ENCODE measurements at regions not wholly inside any gene's neighbourhood (a gene's known extent, or its start where the extent isn't known, plus 50 kb on each side); places are given as distances from the start of the nearest gene placed in this dataset.

GRCh38 chr21:26365849-26366248, 195.3 kb upstream of the APP start:
- DNase-seq (ENCODE audit: low read depth in 4 of 6, low spot score in 6 of 6) = no peak
- no peaks in the 10 kb centered on the region for H3K27me3 ChIP-seq (ENCODE audit: control insufficient read depth, insufficient read depth, low read length)
- no peak overlapping the region for H3K27ac ChIP-seq (ENCODE audit: low read depth, low read length)
- no CpG with 5 or more reads among the region's 3 CpGs for WGBS (ENCODE audit: insufficient coverage)
- no peaks in the 10 kb centered on the region for H3K4me1 ChIP-seq (ENCODE audit: control insufficient read depth, insufficient read depth, low read length)
- peaks cover 2% of the 10 kb centered on the region for H3K9me3 ChIP-seq (ENCODE audit: control insufficient read depth, insufficient read depth, low read length)
- H3K36me3 ChIP-seq (ENCODE audit: control insufficient read depth, insufficient read depth, low read length) = no peaks in the 10 kb centered on the region
- no peak overlapping the region for H3K4me3 ChIP-seq (ENCODE audit: low read depth, low read length)

- WGBS (ENCODE audit: insufficient coverage) = no CpG with 5 or more reads among the region's 1 CpG
- H3K36me3 ChIP-seq (ENCODE audit: control insufficient read depth, insufficient read depth, low read length) = no peaks in the 10 kb centered on the region
- no peaks in the 10 kb centered on the region for H3K4me1 ChIP-seq (ENCODE audit: control insufficient read depth, insufficient read depth, low read length)
- no peak overlapping the region for H3K27ac ChIP-seq (ENCODE audit: low read depth, low read length)
- H3K27me3 ChIP-seq (ENCODE audit: control insufficient read depth, insufficient read depth, low read length) = no peaks in the 10 kb centered on the region
- DNase-seq (ENCODE audit: low read depth in 4 of 6, low spot score in 6 of 6) = no peak
- H3K4me3 ChIP-seq (ENCODE audit: low read depth, low read length) = no peak overlapping the region
- no peaks in the 10 kb centered on the region for H3K9me3 ChIP-seq (ENCODE audit: control insufficient read depth, insufficient read depth, low read length)
Measured at GRCh38 chr21:26351661-26352060, 181.1 kb upstream of the APP start.

DNA sequence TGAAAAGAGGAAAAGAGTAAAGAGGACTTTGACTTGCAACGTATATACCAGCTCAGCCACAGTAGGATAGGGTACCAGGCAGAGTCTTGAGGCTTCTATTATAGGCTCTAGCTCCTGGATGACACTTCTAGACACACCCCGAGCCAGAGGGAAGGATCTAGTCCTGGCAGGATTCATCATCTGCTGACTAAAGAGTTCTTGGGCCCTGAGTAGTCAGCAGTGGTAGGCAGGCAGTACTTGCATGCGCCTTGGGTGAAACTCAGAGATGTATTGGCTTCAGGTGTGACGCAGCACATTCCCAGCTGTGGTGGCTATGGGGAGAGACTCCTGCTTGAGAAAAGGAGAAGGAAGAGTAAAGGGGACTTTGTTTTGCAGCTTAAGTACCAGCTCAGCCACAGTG, 162.3 kb upstream of the APP start:
- no peak for DNase-seq (ENCODE audit: low read depth in 4 of 6, low spot score in 6 of 6)
- Histone ChIP-seq H3K4me1 (ENCODE audit: control insufficient read depth, insufficient read depth, low read length) (no peaks in the 10 kb centered on the region), H3K4me3 (ENCODE audit: low read depth, low read length) (no peak overlapping the region), H3K27ac (ENCODE audit: low read depth, low read length) (no peak overlapping the region), H3K36me3 (ENCODE audit: control insufficient read depth, insufficient read depth, low read length) (no peaks in the 10 kb centered on the region), H3K27me3 (ENCODE audit: control insufficient read depth, insufficient read depth, low read length) (no peaks in the 10 kb centered on the region), H3K9me3 (ENCODE audit: control insufficient read depth, insufficient read depth, low read length) (no peaks in the 10 kb centered on the region)
- WGBS (ENCODE audit: insufficient coverage) = 92% methylated on average over 3 of the region's 4 CpGs

DNA sequence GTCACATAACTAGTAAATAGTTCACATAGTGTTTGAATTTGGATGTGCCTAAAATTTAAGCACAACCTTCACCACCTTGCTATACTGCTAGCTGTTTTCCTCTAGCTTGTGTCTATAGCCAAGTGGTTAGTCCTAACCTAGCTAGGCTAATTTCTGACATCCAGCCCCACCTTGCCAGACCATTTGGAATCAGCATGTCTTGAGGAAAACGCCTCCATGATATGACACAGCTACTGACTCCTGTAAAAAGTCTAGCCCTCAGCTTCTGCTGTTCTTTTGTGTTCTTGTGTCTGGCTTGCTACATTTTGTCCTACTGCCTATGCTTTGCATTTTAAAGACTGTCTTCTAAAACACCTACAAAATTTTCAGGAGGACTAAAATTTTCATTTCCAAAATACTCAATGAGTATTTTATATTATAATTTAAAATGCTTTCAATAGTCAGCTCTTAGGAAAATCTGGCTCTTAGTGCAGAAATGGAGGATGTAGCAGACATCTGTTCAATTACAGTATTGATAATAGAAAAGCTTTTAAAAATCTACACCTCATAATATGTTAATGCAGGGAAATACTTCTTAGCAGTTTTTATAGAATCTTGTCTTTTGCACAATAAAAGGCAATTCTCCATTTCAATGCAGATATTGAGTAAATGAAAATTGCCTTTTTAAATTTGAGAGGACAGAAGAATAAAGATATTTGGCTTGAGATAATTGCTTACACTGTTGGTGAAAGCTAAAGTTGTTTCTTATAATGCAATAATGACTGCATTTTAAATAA, 160.8 kb upstream of the APP start:
- no peaks in the 10 kb centered on the region for H3K4me1 ChIP-seq (ENCODE audit: control insufficient read depth, insufficient read depth, low read length)
- H3K36me3 ChIP-seq (ENCODE audit: control insufficient read depth, insufficient read depth, low read length) = no peaks in the 10 kb centered on the region
- no peaks in the 10 kb centered on the region for H3K9me3 ChIP-seq (ENCODE audit: control insufficient read depth, insufficient read depth, low read length)
- H3K4me3 ChIP-seq (ENCODE audit: low read depth, low read length) = no peak overlapping the region
- no peaks in the 10 kb centered on the region for H3K27me3 ChIP-seq (ENCODE audit: control insufficient read depth, insufficient read depth, low read length)
- H3K27ac ChIP-seq (ENCODE audit: low read depth, low read length) = no peak overlapping the region
- WGBS (ENCODE audit: insufficient coverage) = 60% methylated on average over 1 of the region's 1 CpG
- no peak for DNase-seq (ENCODE audit: low read depth in 4 of 6, low spot score in 6 of 6)

GRCh38 chr21:26320596-26320995, 150.0 kb upstream of the APP start:
- no peaks in the 10 kb centered on the region for H3K4me1 ChIP-seq (ENCODE audit: control insufficient read depth, insufficient read depth, low read length)
- H3K36me3 ChIP-seq (ENCODE audit: control insufficient read depth, insufficient read depth, low read length) = no peaks in the 10 kb centered on the region
- H3K9me3 ChIP-seq (ENCODE audit: control insufficient read depth, insufficient read depth, low read length) = no peaks in the 10 kb centered on the region
- H3K27me3 ChIP-seq (ENCODE audit: control insufficient read depth, insufficient read depth, low read length) = no peaks in the 10 kb centered on the region
- WGBS (ENCODE audit: insufficient coverage) = 100% methylated on average over 2 of the region's 3 CpGs
- H3K27ac ChIP-seq (ENCODE audit: low read depth, low read length) = no peak overlapping the region
- H3K4me3 ChIP-seq (ENCODE audit: low read depth, low read length) = no peak overlapping the region
- DNase-seq (ENCODE audit: low read depth in 4 of 6, low spot score in 6 of 6) = peak in 1 of 6 donors; percentile 10

DNA sequence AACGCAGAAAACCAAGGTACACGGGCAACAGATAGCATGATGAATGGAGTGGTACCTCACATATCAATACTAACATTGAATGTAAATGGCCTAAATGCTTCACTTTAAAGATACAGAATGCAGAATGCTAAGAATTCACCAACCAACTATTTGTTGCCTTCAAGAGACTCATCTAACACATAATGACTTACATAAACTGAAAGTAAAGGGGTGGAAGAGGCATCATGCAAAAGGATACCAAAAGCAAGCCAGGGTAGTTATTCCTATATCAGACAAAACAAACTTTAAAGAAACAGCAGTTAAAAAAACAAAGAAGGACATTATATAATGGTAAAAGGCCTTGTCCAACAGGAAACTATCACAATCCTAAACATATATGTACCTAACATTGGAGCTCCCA, 137.1 kb upstream of the APP start:
- no peaks in the 10 kb centered on the region for H3K36me3 ChIP-seq (ENCODE audit: control insufficient read depth, insufficient read depth, low read length)
- H3K9me3 ChIP-seq (ENCODE audit: control insufficient read depth, insufficient read depth, low read length) = no peaks in the 10 kb centered on the region
- no peak overlapping the region for H3K4me3 ChIP-seq (ENCODE audit: low read depth, low read length)
- no peaks in the 10 kb centered on the region for H3K27me3 ChIP-seq (ENCODE audit: control insufficient read depth, insufficient read depth, low read length)
- no peak for DNase-seq (ENCODE audit: low read depth in 4 of 6, low spot score in 6 of 6)
- no peaks in the 10 kb centered on the region for H3K4me1 ChIP-seq (ENCODE audit: control insufficient read depth, insufficient read depth, low read length)
- no CpG with 5 or more reads among the region's 2 CpGs for WGBS (ENCODE audit: insufficient coverage)
- no peak overlapping the region for H3K27ac ChIP-seq (ENCODE audit: low read depth, low read length)

GRCh38 chr21:26297851-26298250, 127.3 kb upstream of the APP start:
- Histone ChIP-seq H3K9me3 (ENCODE audit: control insufficient read depth, insufficient read depth, low read length) (peaks cover 6% of the 10 kb centered on the region), H3K27me3 (ENCODE audit: control insufficient read depth, insufficient read depth, low read length) (no peaks in the 10 kb centered on the region), H3K4me3 (ENCODE audit: low read depth, low read length) (no peak overlapping the region), H3K36me3 (ENCODE audit: control insufficient read depth, insufficient read depth, low read length) (no peaks in the 10 kb centered on the region), H3K4me1 (ENCODE audit: control insufficient read depth, insufficient read depth, low read length) (no peaks in the 10 kb centered on the region), H3K27ac (ENCODE audit: low read depth, low read length) (no peak overlapping the region)
- no peak for DNase-seq (ENCODE audit: low read depth in 4 of 6, low spot score in 6 of 6)

- no peaks in the 10 kb centered on the region for H3K4me1 ChIP-seq (ENCODE audit: control insufficient read depth, insufficient read depth, low read length)
- DNase-seq (ENCODE audit: low read depth in 4 of 6, low spot score in 6 of 6) = peak in 1 of 6 donors; percentile 55
- no peak overlapping the region for H3K27ac ChIP-seq (ENCODE audit: low read depth, low read length)
- peaks cover 6% of the 10 kb centered on the region for H3K9me3 ChIP-seq (ENCODE audit: control insufficient read depth, insufficient read depth, low read length)
- no peak overlapping the region for H3K4me3 ChIP-seq (ENCODE audit: low read depth, low read length)
- no CpG with 5 or more reads among the region's 3 CpGs for WGBS (ENCODE audit: insufficient coverage)
- no peaks in the 10 kb centered on the region for H3K36me3 ChIP-seq (ENCODE audit: control insufficient read depth, insufficient read depth, low read length)
- H3K27me3 ChIP-seq (ENCODE audit: control insufficient read depth, insufficient read depth, low read length) = no peaks in the 10 kb centered on the region
Measured at GRCh38 chr21:26293141-26293946, 122.8 kb upstream of the APP start.

GRCh38 chr21:26288026-26288425, 117.5 kb upstream of the APP start:
- Histone ChIP-seq H3K36me3 (ENCODE audit: control insufficient read depth, insufficient read depth, low read length) (no peaks in the 10 kb centered on the region), H3K27ac (ENCODE audit: low read depth, low read length) (no peak overlapping the region), H3K27me3 (ENCODE audit: control insufficient read depth, insufficient read depth, low read length) (no peaks in the 10 kb centered on the region), H3K4me3 (ENCODE audit: low read depth, low read length) (no peak overlapping the region), H3K9me3 (ENCODE audit: control insufficient read depth, insufficient read depth, low read length) (no peaks in the 10 kb centered on the region), H3K4me1 (ENCODE audit: control insufficient read depth, insufficient read depth, low read length) (no peaks in the 10 kb centered on the region)
- no peak for DNase-seq (ENCODE audit: low read depth in 4 of 6, low spot score in 6 of 6)
- 80% methylated on average over 1 of the region's 1 CpG for whole genome bisulfite sequencing (ENCODE audit: insufficient coverage)

DNA sequence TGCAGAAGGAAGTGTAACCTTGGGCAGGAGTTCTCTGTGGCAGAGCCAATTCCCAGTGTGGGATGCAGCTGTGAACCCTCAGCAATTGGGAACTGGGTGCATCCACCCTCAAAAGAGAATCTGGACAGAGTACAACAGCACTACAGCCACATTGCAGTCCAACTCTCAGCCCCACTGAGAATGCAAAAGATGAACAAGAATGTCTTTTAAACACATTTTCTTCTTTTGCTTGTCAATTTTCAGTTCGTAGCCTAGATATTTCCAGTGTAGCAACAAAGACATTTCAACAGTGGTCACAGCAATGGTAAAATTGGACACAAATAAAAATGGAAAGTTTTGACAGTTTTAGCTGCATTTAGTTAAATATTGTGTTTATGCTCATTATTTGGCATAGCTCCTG, 114.0 kb upstream of the APP start:
- no CpG with 5 or more reads among the region's 1 CpG for WGBS (ENCODE audit: insufficient coverage)
- Histone ChIP-seq H3K4me1 (ENCODE audit: control insufficient read depth, insufficient read depth, low read length) (no peaks in the 10 kb centered on the region), H3K4me3 (ENCODE audit: low read depth, low read length) (no peak overlapping the region), H3K36me3 (ENCODE audit: control insufficient read depth, insufficient read depth, low read length) (no peaks in the 10 kb centered on the region), H3K27ac (ENCODE audit: low read depth, low read length) (no peak overlapping the region), H3K9me3 (ENCODE audit: control insufficient read depth, insufficient read depth, low read length) (no peaks in the 10 kb centered on the region), H3K27me3 (ENCODE audit: control insufficient read depth, insufficient read depth, low read length) (no peaks in the 10 kb centered on the region)
- no peak for DNase-seq (ENCODE audit: low read depth in 4 of 6, low spot score in 6 of 6)
